ENCODE measurements at regions not wholly inside any gene's neighbourhood (a gene's known extent, or its start where the extent isn't known, plus 50 kb on each side); places are given as distances from the start of the nearest gene placed in this dataset.

DNA sequence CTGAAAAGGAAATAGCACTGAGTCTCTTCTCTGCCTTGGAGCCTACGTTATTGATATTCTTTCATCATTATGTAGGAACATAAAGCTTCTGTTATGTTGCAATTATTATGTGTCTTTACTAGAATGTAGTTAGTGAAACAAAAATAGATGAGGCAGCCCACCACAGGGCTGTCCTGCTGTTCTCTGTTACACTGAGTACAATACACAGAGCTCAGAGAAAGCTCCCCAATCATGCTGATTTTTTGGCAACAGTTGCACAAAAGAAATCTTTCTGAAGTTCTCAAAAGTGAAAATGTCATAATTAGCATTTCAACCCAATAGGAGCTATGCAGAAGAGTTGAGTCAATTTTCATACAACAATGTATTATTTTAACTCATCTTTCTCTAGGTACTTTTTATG is 119.5 kb downstream of the EFNB2 start:
- Histone ChIP-seq H4K20me1 (ENCODE audit: insufficient read depth) (no peaks in the 10 kb centered on the region), H3K9me2 (ENCODE audit: insufficient read depth) (no peaks in the 10 kb centered on the region), H3K27me3 (replicated peaks; ENCODE audit: insufficient read depth) (peaks cover 23% of the 10 kb centered on the region), H3K79me2 (ENCODE audit: insufficient read depth) (no peaks in the 10 kb centered on the region), H3F3A (ENCODE audit: insufficient read depth) (no peaks in the 10 kb centered on the region), H3K4me1 (ENCODE audit: insufficient read depth) (peaks cover 12% of the 10 kb centered on the region), H3K4me2 (ENCODE audit: unreplicated experiment) (no peak overlapping the region), H3K36me3 (ENCODE audit: low read depth) (no peaks in the 10 kb centered on the region), H3K9me3 (ENCODE audit: low read depth) (no peaks in the 10 kb centered on the region), H3K4me3 (no peak overlapping the region), H3K9ac (no peak overlapping the region), H3K27ac (no peak overlapping the region), H2AFZ (no peak overlapping the region)
- 50 to 53% methylated on average over 1 of the region's 1 CpG for WGBS, 2 experiments (ENCODE audit: low coverage in 1 of 2, low lambda C conversion rate in 2 of 2, missing lambda C conversion rate in 2 of 2)
- in situ Hi-C loops (cut with MboI), result no loop called here
- no peak for DNase-seq
- TF ChIP-seq EZH2 (IDR thresholded peaks at IDR 0.05; ENCODE audit: insufficient read depth, poor library complexity, severe bottlenecking) (no peak), EZH2phosphoT487 (IDR thresholded peaks at IDR 0.05; ENCODE audit: insufficient read depth, low read depth) (no peak)

- H3K79me2 ChIP-seq (ENCODE audit: insufficient read depth), result no peaks in the 10 kb centered on the region
- H3K4me1 ChIP-seq (ENCODE audit: insufficient read depth), result peaks cover 12% of the 10 kb centered on the region
- TF ChIP-seq EZH2 (IDR thresholded peaks at IDR 0.05; ENCODE audit: insufficient read depth, poor library complexity, severe bottlenecking) (no peak), EZH2phosphoT487 (IDR thresholded peaks at IDR 0.05; ENCODE audit: insufficient read depth, low read depth) (no peak)
- DNase-seq, result no peak
- WGBS, 2 experiments (ENCODE audit: low coverage in 1 of 2, low lambda C conversion rate in 2 of 2, missing lambda C conversion rate in 2 of 2), result 16 to 18% methylated on average over 4 of the region's 4 CpGs
- no peak overlapping the region for H3K9ac ChIP-seq
- no peaks in the 10 kb centered on the region for H3K9me3 ChIP-seq (ENCODE audit: low read depth)
- H3K4me3 ChIP-seq, result no peak overlapping the region
- no peaks in the 10 kb centered on the region for H4K20me1 ChIP-seq (ENCODE audit: insufficient read depth)
- H3K4me2 ChIP-seq (ENCODE audit: unreplicated experiment), result no peak overlapping the region
- H2AFZ ChIP-seq, result no peak overlapping the region
- H3K27ac ChIP-seq, result no peak overlapping the region
- peaks cover 23% of the 10 kb centered on the region for H3K27me3 ChIP-seq (replicated peaks; ENCODE audit: insufficient read depth)
- H3K9me2 ChIP-seq (ENCODE audit: insufficient read depth), result no peaks in the 10 kb centered on the region
- no peaks in the 10 kb centered on the region for H3F3A ChIP-seq (ENCODE audit: insufficient read depth)
- no peaks in the 10 kb centered on the region for H3K36me3 ChIP-seq (ENCODE audit: low read depth)
- in situ Hi-C loops (cut with MboI), result no loop called here
Observed at GRCh38 chr13:106415442-106415841, 120.0 kb downstream of the EFNB2 start.

DNA sequence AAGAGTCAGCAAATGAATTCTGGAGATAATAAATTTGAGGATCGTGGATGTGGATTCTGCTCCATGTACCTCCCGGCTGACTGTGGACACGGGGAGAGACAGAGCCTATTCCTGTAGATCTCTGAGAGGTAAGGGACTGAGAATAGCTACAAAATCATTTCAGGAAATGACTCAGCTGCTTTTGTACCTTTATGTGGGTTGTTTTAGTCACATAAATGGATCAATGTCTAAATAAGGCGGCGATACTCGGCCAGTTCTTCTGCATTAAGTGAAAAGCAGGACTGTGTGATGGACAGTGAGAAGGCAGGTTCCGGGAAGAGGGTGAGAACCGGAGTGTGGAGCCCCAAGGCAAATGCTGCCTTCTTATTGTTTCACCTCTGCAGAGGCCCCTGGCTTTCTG is 128.1 kb downstream of the EFNB2 start:
- in situ Hi-C loops (cut with MboI), result no loop called here

DNA sequence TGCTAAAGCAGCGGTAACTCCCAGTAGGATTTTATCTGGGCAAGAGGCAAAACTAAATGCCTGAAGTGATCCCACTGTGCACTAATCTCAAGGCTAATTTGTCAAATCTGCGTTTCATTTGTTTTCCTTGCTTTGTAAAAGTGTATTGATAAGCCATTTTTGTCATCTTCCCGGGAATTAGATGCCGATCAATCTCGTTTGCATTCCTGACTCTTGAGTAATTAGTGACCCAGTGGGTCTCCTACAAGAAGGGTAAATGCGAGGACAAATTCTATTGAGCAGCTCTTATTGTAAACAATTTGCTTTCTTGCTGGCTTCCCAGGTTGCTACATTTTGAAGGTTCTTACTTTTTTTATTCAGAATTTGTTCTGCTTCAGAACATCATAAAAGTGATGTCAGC is 129.7 kb downstream of the EFNB2 start:
- Histone ChIP-seq H4K20me1 (ENCODE audit: insufficient read depth) (no peaks in the 10 kb centered on the region), H3K9ac (no peak overlapping the region), H3K79me2 (ENCODE audit: insufficient read depth) (no peaks in the 10 kb centered on the region), H3K9me3 (ENCODE audit: low read depth) (no peaks in the 10 kb centered on the region), H3K27ac (no peak overlapping the region), H2AFZ (no peak overlapping the region), H3F3A (ENCODE audit: insufficient read depth) (no peaks in the 10 kb centered on the region), H3K27me3 (replicated peaks; ENCODE audit: insufficient read depth) (no peaks in the 10 kb centered on the region; the same call in none of the 2 replicates), H3K4me2 (ENCODE audit: unreplicated experiment) (no peak overlapping the region), H3K9me2 (ENCODE audit: insufficient read depth) (no peaks in the 10 kb centered on the region), H3K4me3 (no peak overlapping the region), H3K36me3 (ENCODE audit: low read depth) (no peaks in the 10 kb centered on the region), H3K4me1 (ENCODE audit: insufficient read depth) (no peaks in the 10 kb centered on the region)
- in situ Hi-C loops (cut with MboI), result no loop called here
- 76 to 80% methylated on average over 6 of the region's 6 CpGs for WGBS, 2 experiments (ENCODE audit: low coverage in 1 of 2, low lambda C conversion rate in 2 of 2, missing lambda C conversion rate in 2 of 2)
- DNase-seq, result no peak
- TF ChIP-seq EZH2phosphoT487 (IDR thresholded peaks at IDR 0.05; ENCODE audit: insufficient read depth, low read depth) (no peak), EZH2 (IDR thresholded peaks at IDR 0.05; ENCODE audit: insufficient read depth, poor library complexity, severe bottlenecking) (no peak)

More for the DNA sequence above, 128.1 kb downstream of the EFNB2 start:
- H3K4me3 ChIP-seq, result no peak overlapping the region
- H3K79me2 ChIP-seq (ENCODE audit: insufficient read depth), result no peaks in the 10 kb centered on the region
- H3K4me1 ChIP-seq (ENCODE audit: insufficient read depth), result no peaks in the 10 kb centered on the region
- H3K4me2 ChIP-seq (ENCODE audit: unreplicated experiment), result no peak overlapping the region
- H3K9me3 ChIP-seq (ENCODE audit: low read depth), result no peaks in the 10 kb centered on the region
- 78 to 85% methylated on average over 7 to 8 of the region's 8 CpGs for WGBS, 2 experiments (ENCODE audit: low coverage in 1 of 2, low lambda C conversion rate in 2 of 2, missing lambda C conversion rate in 2 of 2)
- no peak overlapping the region for H3K27ac ChIP-seq
- no peaks in the 10 kb centered on the region for H3K9me2 ChIP-seq (ENCODE audit: insufficient read depth)
- H3K36me3 ChIP-seq (ENCODE audit: low read depth), result no peaks in the 10 kb centered on the region
- no peak for DNase-seq
- no peaks in the 10 kb centered on the region for H3F3A ChIP-seq (ENCODE audit: insufficient read depth)
- no peaks in the 10 kb centered on the region for H4K20me1 ChIP-seq (ENCODE audit: insufficient read depth)
- no peak for TF ChIP-seq EZH2 (IDR thresholded peaks at IDR 0.05; ENCODE audit: insufficient read depth, poor library complexity, severe bottlenecking)
- no peak for TF ChIP-seq EZH2phosphoT487 (IDR thresholded peaks at IDR 0.05; ENCODE audit: insufficient read depth, low read depth)
- H3K27me3 ChIP-seq (replicated peaks; ENCODE audit: insufficient read depth), result no peaks in the 10 kb centered on the region; the same call in none of the 2 replicates
- H2AFZ ChIP-seq, result no peak overlapping the region
- H3K9ac ChIP-seq, result no peak overlapping the region

GRCh38 chr13:106403280-106403679 is 132.2 kb downstream of the EFNB2 start:
- Histone ChIP-seq H3K4me1 (ENCODE audit: insufficient read depth) (no peaks in the 10 kb centered on the region), H3K9me2 (ENCODE audit: insufficient read depth) (no peaks in the 10 kb centered on the region), H3K27me3 (replicated peaks; ENCODE audit: insufficient read depth) (no peaks in the 10 kb centered on the region; the same call in none of the 2 replicates), H2AFZ (no peak overlapping the region), H3K4me2 (ENCODE audit: unreplicated experiment) (no peak overlapping the region), H3K4me3 (no peak overlapping the region), H4K20me1 (ENCODE audit: insufficient read depth) (no peaks in the 10 kb centered on the region), H3K9me3 (ENCODE audit: low read depth) (no peaks in the 10 kb centered on the region), H3K27ac (no peak overlapping the region), H3K36me3 (ENCODE audit: low read depth) (no peaks in the 10 kb centered on the region), H3K9ac (no peak overlapping the region), H3F3A (ENCODE audit: insufficient read depth) (no peaks in the 10 kb centered on the region), H3K79me2 (ENCODE audit: insufficient read depth) (no peaks in the 10 kb centered on the region)
- TF ChIP-seq EZH2 (IDR thresholded peaks at IDR 0.05; ENCODE audit: insufficient read depth, poor library complexity, severe bottlenecking) (no peak), EZH2phosphoT487 (IDR thresholded peaks at IDR 0.05; ENCODE audit: insufficient read depth, low read depth) (no peak)
- DNase-seq, result no peak
- WGBS, 2 experiments (ENCODE audit: low coverage in 1 of 2, low lambda C conversion rate in 2 of 2, missing lambda C conversion rate in 2 of 2), result 37 to 59% methylated on average over 4 of the region's 4 CpGs
- in situ Hi-C loops (cut with MboI), result no loop called here
